ENCODE measurements at regions not wholly inside any gene's neighbourhood (a gene's known extent, or its start where the extent isn't known, plus 50 kb on each side); places are given as distances from the start of the nearest gene placed in this dataset.

DNA sequence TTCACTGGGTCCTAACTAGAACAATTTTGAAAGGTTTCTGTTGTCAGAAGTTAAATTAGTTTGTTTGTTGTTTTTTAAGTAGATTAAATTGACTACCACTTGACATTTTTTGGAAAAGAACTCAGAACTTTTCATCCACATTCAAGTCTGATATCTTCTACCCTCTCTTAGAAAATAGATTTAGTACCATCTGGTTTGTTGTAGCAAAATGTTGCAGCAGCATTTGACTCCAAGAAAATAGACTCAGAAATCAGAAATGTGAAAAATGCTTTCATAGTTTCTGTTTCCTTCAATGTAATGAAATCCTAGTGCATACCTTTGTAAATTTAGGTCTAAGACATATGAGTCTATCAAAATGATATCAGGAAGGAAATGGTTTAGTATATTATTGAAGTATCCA lies 256.3 kb upstream of the CLEC14A start (continued):
- TF ChIP-seq, protein P1, sequence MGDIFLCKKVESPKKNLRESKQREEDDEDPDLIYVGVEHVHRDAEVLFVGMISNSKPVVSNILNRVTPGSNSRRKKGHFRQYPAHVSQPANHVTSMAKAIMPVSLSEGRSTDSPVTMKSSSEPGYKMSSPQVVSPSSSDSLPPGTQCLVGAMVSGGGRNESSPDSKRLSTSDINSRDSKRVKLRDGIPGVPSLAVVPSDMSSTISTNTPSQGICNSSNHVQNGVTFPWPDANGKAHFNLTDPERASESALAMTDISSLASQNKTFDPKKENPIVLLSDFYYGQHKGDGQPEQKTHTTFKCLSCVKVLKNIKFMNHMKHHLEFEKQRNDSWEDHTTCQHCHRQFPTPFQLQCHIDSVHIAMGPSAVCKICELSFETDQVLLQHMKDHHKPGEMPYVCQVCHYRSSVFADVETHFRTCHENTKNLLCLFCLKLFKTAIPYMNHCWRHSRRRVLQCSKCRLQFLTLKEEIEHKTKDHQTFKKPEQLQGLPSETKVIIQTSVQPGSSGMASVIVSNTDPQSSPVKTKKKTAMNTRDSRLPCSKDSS (IDR thresholded peaks at IDR 0.05; ENCODE audit: low read depth, partially characterized antibody) = no peak
- TF ChIP-seq ZNF561 (CRISPR knock-in tag; conservative IDR thresholded peaks at IDR 0.05) (no peak), ZNF316 (IDR thresholded peaks at IDR 0.05) (no peak)

DNA sequence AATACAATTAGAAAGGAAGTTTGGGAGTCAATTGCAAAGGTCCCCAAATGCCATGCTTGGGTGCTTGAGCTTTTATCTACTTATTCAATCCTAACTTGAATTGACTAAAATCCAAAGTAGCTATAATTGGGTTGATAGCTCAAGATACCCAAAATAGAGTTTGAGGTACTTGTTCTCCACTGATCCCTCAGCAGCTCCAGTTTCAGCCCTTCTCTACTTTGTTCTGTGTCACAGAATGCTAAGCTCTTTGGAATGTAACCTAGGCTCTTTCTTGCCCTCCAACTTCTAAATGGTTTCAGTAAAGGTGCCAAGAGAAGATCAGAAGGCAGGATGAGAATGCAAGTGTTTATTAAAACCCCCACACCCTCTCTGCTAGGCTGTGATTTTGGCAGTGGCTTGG lies 251.4 kb upstream of the CLEC14A start:
- H3K9ac ChIP-seq (ENCODE audit: insufficient read depth in 1 of 2, low read depth in 2 of 2, low read length in 2 of 2) = no peak overlapping the region
- no peak overlapping the region for H3K27ac ChIP-seq (ENCODE audit: extremely low read depth, low read depth, low read length)
- POLR2A ChIA-PET = no interaction called here
- no peaks in the 10 kb centered on the region for H4K20me1 ChIP-seq (replicated peaks; ENCODE audit: control insufficient read depth, insufficient read depth, low read length)
- CTCF ChIA-PET (ENCODE audit: low intra/inter-chr PET ratio) = no interaction called here
- no TSS peak for BruUV-seq (replicated peaks)
- no peaks in the 10 kb centered on the region for H3K4me1 ChIP-seq (replicated peaks in 1 of 2; ENCODE audit: control insufficient read depth in 2 of 2, insufficient read depth in 2 of 2, low read length in 2 of 2)
- intact Hi-C loops (cut with micrococcal nuclease) = no loop called here
- no peaks in the 10 kb centered on the region for H3K27me3 ChIP-seq (ENCODE audit: control insufficient read depth in 2 of 2, insufficient read depth in 2 of 2, low read length in 2 of 2)
- FAIRE-seq (no peak), DNase-seq (ENCODE audit: extremely low read depth in 1 of 4, low spot score in 3 of 4) (no peak), ATAC-seq (no peak)
- no peak for TF ChIP-seq SLC30A9 (CRISPR knock-in tag; IDR thresholded peaks at IDR 0.05)
- TF ChIP-seq TRIM28 (IDR thresholded peaks at IDR 0.05) = no peak
- no peak for TF ChIP-seq HIVEP1 (CRISPR knock-in tag; IDR thresholded peaks at IDR 0.05)
- no peak for TF ChIP-seq E2F3 (CRISPR knock-in tag; IDR thresholded peaks at IDR 0.05)
- no peak for TF ChIP-seq OTX1 (CRISPR knock-in tag; IDR thresholded peaks at IDR 0.05)
- TF ChIP-seq RBBP5 (IDR thresholded peaks at IDR 0.05; ENCODE audit: borderline replicate concordance, insufficient read depth, low read length, poor library complexity, severe bottlenecking) = no peak
- TF ChIP-seq RCOR1 (IDR thresholded peaks at IDR 0.05; ENCODE audit: borderline replicate concordance in 1 of 2, low read depth in 2 of 2, low read length in 2 of 2) = no peak
- no peak for TF ChIP-seq GTF2F1 (IDR thresholded peaks at IDR 0.05; ENCODE audit: low read depth, low read length)
- no peak for TF ChIP-seq SNIP1 (IDR thresholded peaks at IDR 0.05; ENCODE audit: low read depth)
- TF ChIP-seq, protein P2, sequence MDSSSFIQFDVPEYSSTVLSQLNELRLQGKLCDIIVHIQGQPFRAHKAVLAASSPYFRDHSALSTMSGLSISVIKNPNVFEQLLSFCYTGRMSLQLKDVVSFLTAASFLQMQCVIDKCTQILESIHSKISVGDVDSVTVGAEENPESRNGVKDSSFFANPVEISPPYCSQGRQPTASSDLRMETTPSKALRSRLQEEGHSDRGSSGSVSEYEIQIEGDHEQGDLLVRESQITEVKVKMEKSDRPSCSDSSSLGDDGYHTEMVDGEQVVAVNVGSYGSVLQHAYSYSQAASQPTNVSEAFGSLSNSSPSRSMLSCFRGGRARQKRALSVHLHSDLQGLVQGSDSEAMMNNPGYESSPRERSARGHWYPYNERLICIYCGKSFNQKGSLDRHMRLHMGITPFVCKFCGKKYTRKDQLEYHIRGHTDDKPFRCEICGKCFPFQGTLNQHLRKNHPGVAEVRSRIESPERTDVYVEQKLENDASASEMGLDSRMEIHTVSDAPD (CRISPR knock-in tag; IDR thresholded peaks at IDR 0.05) = no peak
- in situ Hi-C loops (cut with MboI) = no loop called here
- no peaks in the 10 kb centered on the region for H3K9me1 ChIP-seq (ENCODE audit: control insufficient read depth, insufficient read depth, low read length)
- H3K4me2 ChIP-seq (ENCODE audit: insufficient read depth, low read length) = no peak overlapping the region
- no peaks in the 10 kb centered on the region for H3K79me2 ChIP-seq (ENCODE audit: control insufficient read depth, insufficient read depth, low read length)
- H3K9me3 ChIP-seq (replicated peaks; ENCODE audit: control insufficient read depth, insufficient read depth, low read depth, low read length) = no peaks in the 10 kb centered on the region; the same call in 1 of the 2 replicates
- no peak overlapping the region for H3K4me3 ChIP-seq
- no peaks in the 10 kb centered on the region for H3K36me3 ChIP-seq (ENCODE audit: control insufficient read depth, insufficient read depth, low read length)
- no peak overlapping the region for H2AFZ ChIP-seq (ENCODE audit: low read depth, low read length)
